ENCODE measurements at regions not wholly inside any gene's neighbourhood (a gene's known extent, or its start where the extent isn't known, plus 50 kb on each side); places are given as distances from the start of the nearest gene placed in this dataset.

DNA sequence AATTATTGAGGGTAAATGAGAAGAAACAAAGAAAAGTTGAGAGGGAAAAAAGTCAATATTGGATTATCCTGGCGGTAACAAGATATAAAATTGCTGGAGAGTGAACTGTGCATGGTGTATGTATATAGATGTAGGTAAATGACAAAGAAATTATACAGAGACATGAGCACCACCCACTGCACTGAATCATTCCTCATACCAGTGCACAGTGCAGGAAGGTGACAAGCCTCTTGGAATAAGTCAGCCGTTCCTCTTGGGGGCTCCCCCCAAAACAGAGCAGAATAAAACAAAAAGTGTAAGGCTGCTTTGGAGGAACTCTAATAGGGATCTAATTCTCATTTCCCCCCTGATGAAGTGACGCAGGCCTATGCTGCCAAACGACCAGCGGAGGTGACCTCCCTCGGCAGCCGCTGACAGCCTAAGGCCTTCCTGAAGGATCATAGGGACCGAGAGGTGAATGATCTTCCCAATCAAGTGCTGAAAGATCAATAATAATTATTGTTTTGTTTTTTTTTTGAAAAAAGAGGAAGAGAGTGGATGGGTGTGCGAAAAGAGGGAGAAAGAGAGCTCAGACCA, 245.0 kb downstream of the PSAT1 start:
- TF ChIP-seq, protein P1, sequence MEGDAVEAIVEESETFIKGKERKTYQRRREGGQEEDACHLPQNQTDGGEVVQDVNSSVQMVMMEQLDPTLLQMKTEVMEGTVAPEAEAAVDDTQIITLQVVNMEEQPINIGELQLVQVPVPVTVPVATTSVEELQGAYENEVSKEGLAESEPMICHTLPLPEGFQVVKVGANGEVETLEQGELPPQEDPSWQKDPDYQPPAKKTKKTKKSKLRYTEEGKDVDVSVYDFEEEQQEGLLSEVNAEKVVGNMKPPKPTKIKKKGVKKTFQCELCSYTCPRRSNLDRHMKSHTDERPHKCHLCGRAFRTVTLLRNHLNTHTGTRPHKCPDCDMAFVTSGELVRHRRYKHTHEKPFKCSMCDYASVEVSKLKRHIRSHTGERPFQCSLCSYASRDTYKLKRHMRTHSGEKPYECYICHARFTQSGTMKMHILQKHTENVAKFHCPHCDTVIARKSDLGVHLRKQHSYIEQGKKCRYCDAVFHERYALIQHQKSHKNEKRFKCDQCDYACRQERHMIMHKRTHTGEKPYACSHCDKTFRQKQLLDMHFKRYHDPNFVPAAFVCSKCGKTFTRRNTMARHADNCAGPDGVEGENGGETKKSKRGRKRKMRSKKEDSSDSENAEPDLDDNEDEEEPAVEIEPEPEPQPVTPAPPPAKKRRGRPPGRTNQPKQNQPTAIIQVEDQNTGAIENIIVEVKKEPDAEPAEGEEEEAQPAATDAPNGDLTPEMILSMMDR (IDR thresholded peaks at IDR 0.05; ENCODE audit: low read depth, low read length) = no peak
- H3K4me3 ChIP-seq (ENCODE audit: low read depth, low read length) = no peak overlapping the region

DNA sequence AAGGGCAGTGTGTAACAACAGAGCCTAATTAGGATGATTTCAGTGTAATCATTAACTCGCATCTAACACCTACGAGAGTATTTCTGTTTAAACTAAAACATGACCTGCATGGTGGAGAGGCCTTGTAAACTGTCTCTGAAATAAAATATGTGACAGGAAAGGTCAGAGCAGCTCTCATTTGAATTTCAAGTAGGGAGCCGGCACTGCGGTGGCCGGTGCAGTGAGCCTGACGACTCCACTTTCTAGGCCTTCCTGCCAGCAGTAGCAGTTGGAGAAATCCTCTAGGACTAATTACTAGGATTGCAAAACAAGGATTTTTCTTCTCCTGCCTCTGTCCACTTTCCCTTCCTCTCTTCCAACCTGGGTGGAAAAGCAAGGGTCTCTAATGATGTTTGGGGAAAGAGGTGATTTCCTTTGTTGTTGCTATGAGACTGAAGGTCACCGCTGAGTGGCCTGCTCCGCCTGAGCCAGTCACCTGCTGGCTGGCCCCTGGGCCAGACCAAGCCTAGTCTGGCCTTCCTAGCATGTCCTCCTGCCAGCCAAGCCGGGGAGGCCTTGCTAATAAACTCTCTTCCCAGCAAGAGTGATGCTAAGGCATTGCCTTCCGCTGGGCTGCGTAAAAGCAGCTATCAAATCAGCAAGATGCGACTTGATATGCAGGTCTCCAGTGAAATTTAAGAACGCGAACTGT, 245.7 kb downstream of the PSAT1 start:
- TF ChIP-seq, protein P1 (IDR thresholded peaks at IDR 0.05; ENCODE audit: low read depth, low read length) = no peak
- no peak overlapping the region for H3K4me3 ChIP-seq (ENCODE audit: low read depth, low read length)

DNA sequence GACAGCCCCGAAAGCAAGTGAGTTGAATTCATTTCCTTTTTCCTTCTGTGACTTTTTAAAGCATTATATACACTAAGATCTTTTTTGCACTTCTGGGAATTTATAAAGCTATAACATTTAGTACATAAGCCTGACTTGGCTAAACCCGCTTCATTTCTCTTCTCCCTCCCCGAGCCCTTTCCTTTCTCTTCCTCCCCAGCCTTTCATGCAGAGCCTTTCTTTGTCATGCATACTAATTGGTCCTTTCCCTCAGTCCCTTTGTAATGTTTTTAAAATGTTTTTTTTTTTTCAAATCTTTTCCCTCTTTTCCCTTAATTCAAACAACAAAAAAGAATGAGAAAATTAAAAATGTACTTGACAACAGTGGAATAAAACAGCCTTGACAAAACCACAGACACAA, 246.4 kb downstream of the PSAT1 start:
- TF ChIP-seq, protein P1 (IDR thresholded peaks at IDR 0.05; ENCODE audit: low read depth, low read length) = no peak
- no peak overlapping the region for H3K4me3 ChIP-seq (ENCODE audit: low read depth, low read length)

DNA sequence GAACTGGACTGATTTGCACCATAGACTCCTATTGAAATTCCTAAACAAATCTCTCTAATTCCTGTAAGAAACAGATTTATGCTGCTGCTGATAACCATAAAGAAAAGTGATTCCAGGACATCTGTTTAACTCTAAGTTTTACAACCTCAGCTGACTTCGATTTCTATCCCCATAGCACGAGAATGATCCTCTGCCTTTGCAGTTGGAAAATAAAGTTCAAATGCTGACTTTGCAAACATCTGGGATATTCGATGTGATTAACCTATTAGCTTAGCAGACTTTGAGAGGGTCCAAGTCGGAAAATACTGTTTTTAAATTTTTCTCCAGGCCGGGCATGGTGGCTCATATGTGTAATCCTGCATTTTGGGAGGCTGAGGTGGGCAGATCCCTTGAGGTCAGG, 247.3 kb downstream of the PSAT1 start:
- TF ChIP-seq, protein P1 (IDR thresholded peaks at IDR 0.05; ENCODE audit: low read depth, low read length) = no peak
- no peak overlapping the region for H3K4me3 ChIP-seq (ENCODE audit: low read depth, low read length)

DNA sequence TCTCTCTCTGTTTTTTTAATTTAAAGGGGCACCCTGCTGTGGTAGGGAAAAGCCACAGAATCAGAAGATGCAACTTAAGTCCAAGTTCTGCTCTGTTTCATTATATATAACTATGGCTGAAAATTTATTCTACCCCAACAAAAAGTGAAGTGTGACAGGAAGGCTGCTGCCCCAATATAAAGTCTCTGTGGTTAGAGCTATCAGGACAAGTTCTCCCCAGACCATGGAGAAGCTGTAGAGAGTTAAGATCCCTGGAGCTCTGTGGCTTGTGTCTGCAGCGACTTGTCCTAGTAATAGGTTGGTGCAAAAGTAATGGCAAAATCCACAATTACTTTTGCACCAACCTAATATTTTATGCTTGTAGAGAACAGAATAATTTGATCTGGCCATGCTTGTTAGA, 250.9 kb downstream of the PSAT1 start:
- TF ChIP-seq, protein P1 (IDR thresholded peaks at IDR 0.05; ENCODE audit: low read depth, low read length) = no peak
- no peak overlapping the region for H3K4me3 ChIP-seq (ENCODE audit: low read depth, low read length)

DNA sequence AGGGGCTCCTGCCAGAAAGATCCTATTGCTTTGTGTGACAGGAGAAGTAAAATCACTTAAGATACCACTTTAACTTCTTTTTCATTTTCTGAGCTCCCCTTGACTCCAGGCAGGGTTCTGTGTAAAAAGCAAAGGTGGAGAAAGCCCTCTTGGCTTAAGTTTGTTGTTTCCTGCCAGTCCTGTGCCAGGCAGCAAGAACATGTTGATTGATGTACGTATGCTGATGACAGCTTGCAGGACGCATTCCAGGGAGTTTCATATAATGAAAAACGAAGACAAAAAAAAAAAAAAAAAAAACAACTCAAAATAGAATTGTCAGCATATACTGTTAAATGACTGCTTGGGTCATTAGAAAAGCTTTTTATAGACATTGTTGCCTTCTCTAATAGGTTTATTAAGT, 251.7 kb downstream of the PSAT1 start:
- TF ChIP-seq, protein P1 (IDR thresholded peaks at IDR 0.05; ENCODE audit: low read depth, low read length) = no peak
- no peak overlapping the region for H3K4me3 ChIP-seq (ENCODE audit: low read depth, low read length)

DNA sequence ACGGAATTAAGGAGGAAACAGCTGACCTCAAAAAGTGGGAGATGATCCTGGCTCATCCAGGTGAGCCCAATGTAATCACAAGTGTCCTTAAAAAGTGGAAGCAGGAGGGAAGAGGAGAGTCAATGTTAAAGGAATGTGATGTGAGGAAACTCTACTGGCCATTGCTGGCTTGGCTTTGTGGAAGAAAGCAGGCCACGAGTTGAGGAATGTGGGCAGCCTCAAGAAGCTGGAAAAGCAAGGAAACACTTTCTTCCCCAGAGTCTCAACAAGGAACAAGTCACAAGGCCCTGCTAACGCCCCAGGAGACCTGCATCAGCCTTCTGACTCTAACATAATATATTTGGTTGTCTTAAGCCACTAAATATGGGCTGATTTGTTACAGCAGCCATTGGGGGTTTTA, 252.8 kb downstream of the PSAT1 start:
- H3K4me3 ChIP-seq (ENCODE audit: low read depth, low read length) = no peak overlapping the region
- TF ChIP-seq, protein P1 (IDR thresholded peaks at IDR 0.05; ENCODE audit: low read depth, low read length) = no peak
